Keratinocyte (primary cell): ENCODE measurements at regions not wholly inside any gene's neighbourhood (a gene's known extent, or its start where the extent isn't known, plus 50 kb on each side); places are given as distances from the start of the nearest gene placed in this dataset.

Experiments used
- DNase-seq: peaks from one replicate; pipeline ENCODE4 v3.0.0-alpha.2; 2011; ENCODE audit warnings: low read depth, missing footprints, low spot score
- FAIRE-seq: peaks from 2 replicates; lab custom pipeline; 2011; peaks lifted over from hg19 to GRCh38; lab: Jason Lieb, UNC
- H2AFZ ChIP-seq: 2 replicates; pipeline ENCODE4 v1.6.0; 2012; ENCODE audit warnings: low read length, control low read depth, inconsistent platforms; ENCODE audit not compliant: control insufficient read depth
- H3K27ac ChIP-seq: 2 replicates; pipeline ENCODE4 v1.5.1; 2011; ENCODE audit warnings: low read length; ENCODE audit not compliant: control insufficient read depth, insufficient read depth
- H3K27me3 ChIP-seq: 3 replicates; pipeline ENCODE4 v1.6.0; 2011; ENCODE audit warnings: low read length; ENCODE audit not compliant: control insufficient read depth, insufficient read depth; ENCODE audit errors: extremely low read depth
- H3K36me3 ChIP-seq, 2 experiments: 2 replicates in 1 of 2; 3 replicates in 1 of 2; pipeline ENCODE4 v1.5.1; 2011; ENCODE audit warnings: low read length in 2 of 2, mild to moderate bottlenecking in 1 of 2; ENCODE audit not compliant: control insufficient read depth in 2 of 2, insufficient read depth in 2 of 2; ENCODE audit errors: extremely low read depth in 1 of 2
- H3K4me1 ChIP-seq: 3 replicates; pipeline ENCODE4 v1.5.1; 2011; ENCODE audit warnings: low read length; ENCODE audit not compliant: control insufficient read depth, insufficient read depth; ENCODE audit errors: extremely low read depth
- H3K4me2 ChIP-seq: 3 replicates; pipeline ENCODE4 v1.6.0; 2011; ENCODE audit warnings: low read depth, low read length; ENCODE audit not compliant: control insufficient read depth, insufficient read depth; ENCODE audit errors: extremely low read depth
- H3K4me3 ChIP-seq, 3 experiments: fragments of 200-600 bp in 1 of 3; sonication (generic) in 1 of 3; 2 replicates in 2 of 3; 3 replicates in 1 of 3; pipeline ENCODE4 v1.5.1; 2011 to 2016; ENCODE audit warnings: low read length in 3 of 3, mild to moderate bottlenecking in 3 of 3, control low read depth in 2 of 3, inconsistent platforms in 1 of 3, low read depth in 1 of 3, mixed read lengths in 1 of 3, mixed run types in 1 of 3, moderate library complexity in 1 of 3; ENCODE audit not compliant: control insufficient read depth in 2 of 3, insufficient read depth in 2 of 3; ENCODE audit errors: extremely low read depth in 1 of 3
- H3K79me2 ChIP-seq: 2 replicates; pipeline ENCODE4 v1.6.0; 2012; ENCODE audit warnings: low read length; ENCODE audit not compliant: control insufficient read depth, insufficient read depth
- H3K9ac ChIP-seq: 3 replicates; pipeline ENCODE4 v1.6.0; 2011; ENCODE audit warnings: low read length; ENCODE audit not compliant: control insufficient read depth, insufficient read depth; ENCODE audit errors: extremely low read depth
- H3K9me1 ChIP-seq: 3 replicates; pipeline ENCODE4 v1.6.0; 2011; ENCODE audit warnings: low read length; ENCODE audit not compliant: control insufficient read depth, insufficient read depth; ENCODE audit errors: extremely low read depth
- H3K9me3 ChIP-seq: 2 replicates; pipeline ENCODE4 v1.5.1; 2012; ENCODE audit warnings: low read depth, low read length; ENCODE audit not compliant: control insufficient read depth
- H4K20me1 ChIP-seq: 3 replicates; pipeline ENCODE4 v1.6.0; 2011; ENCODE audit warnings: low read length; ENCODE audit not compliant: control insufficient read depth, insufficient read depth; ENCODE audit errors: extremely low read depth
- CTCF ChIP-seq, 3 experiments: IDR thresholded peaks in 1 of 3; conservative IDR thresholded peaks in 1 of 3; optimal IDR thresholded peaks in 1 of 3; 2 replicates in 2 of 3; 3 replicates in 1 of 3; pipeline versions ENCODE3 to v1.5.1; 2011; ENCODE audit warnings: low read length in 3 of 3, mild to moderate bottlenecking in 3 of 3, moderate library complexity in 2 of 3, control low read depth in 1 of 3, inconsistent platforms in 1 of 3; ENCODE audit not compliant: insufficient read depth in 2 of 3; ENCODE audit errors: extremely low read depth in 1 of 3
- EZH2 ChIP-seq: IDR thresholded peaks from one replicate; pipeline ENCODE4 v1.6.1; 2012; ENCODE audit warnings: inconsistent platforms, mild to moderate bottlenecking, low read length, moderate library complexity
- dilution Hi-C: fragments of 300-500 bp; cut with MboI; formaldehyde crosslinking; loops from one replicate; pipeline ENCODE4 v1.7.0; 2020; ENCODE audit warnings: low sequenced_read_pairs; ENCODE audit not compliant: extremely low pct_ligation_motif_present

GRCh38 chr1:217363319-217363718, 267.6 kb downstream of the GPATCH2 start:
- dilution Hi-C loops: no loop called here
- H4K20me1 ChIP-seq: no peaks in the 10 kb centered on the region
- FAIRE-seq (peak; percentile 23), DNase-seq (no peak)
- H3K36me3 ChIP-seq: no peaks in the 10 kb centered on the region
- no peaks in the 10 kb centered on the region for H3K9me3 ChIP-seq
- H3K27ac ChIP-seq: no peak overlapping the region
- H3K9me1 ChIP-seq: no peaks in the 10 kb centered on the region
- H3K4me1 ChIP-seq: no peaks in the 10 kb centered on the region
- H3K9ac ChIP-seq: no peak overlapping the region
- no peak overlapping the region for H3K4me3 ChIP-seq
- H3K4me2 ChIP-seq: no peak overlapping the region
- no peaks in the 10 kb centered on the region for H3K79me2 ChIP-seq
- H3K27me3 ChIP-seq: no peaks in the 10 kb centered on the region
- no peak for TF ChIP-seq EZH2
- no peak for TF ChIP-seq CTCF (optimal IDR thresholded peaks at IDR 0.05 in 1 of 3, IDR thresholded peaks at IDR 0.05 in 1 of 3, conservative IDR thresholded peaks at IDR 0.05 in 1 of 3; ENCODE audit: extremely low read depth in 1 of 3, insufficient read depth in 2 of 3, low read length in 3 of 3)
- peak overlapping the region; percentile 54 for H2AFZ ChIP-seq

- Histone ChIP-seq H3K9me3 (no peaks in the 10 kb centered on the region), H3K9me1 (no peaks in the 10 kb centered on the region), H3K4me3 (no peak overlapping the region), H3K27me3 (no peaks in the 10 kb centered on the region), H3K4me2 (no peak overlapping the region), H3K36me3 (no peaks in the 10 kb centered on the region), H3K27ac (no peak overlapping the region), H3K79me2 (no peaks in the 10 kb centered on the region), H3K9ac (no peak overlapping the region), H4K20me1 (no peaks in the 10 kb centered on the region), H2AFZ (no peak overlapping the region), H3K4me1 (no peaks in the 10 kb centered on the region)
- dilution Hi-C loops: no loop called here
- TF ChIP-seq EZH2 (no peak), CTCF (optimal IDR thresholded peaks at IDR 0.05 in 1 of 3, IDR thresholded peaks at IDR 0.05 in 1 of 3, conservative IDR thresholded peaks at IDR 0.05 in 1 of 3; ENCODE audit: extremely low read depth in 1 of 3, insufficient read depth in 2 of 3, low read length in 3 of 3) (no peak)
- no peak for FAIRE-seq
- no peak for DNase-seq
Observed at GRCh38 chr1:217360510-217360909, 270.4 kb downstream of the GPATCH2 start.
